ENCODE measurements at regions not wholly inside any gene's neighbourhood (a gene's known extent, or its start where the extent isn't known, plus 50 kb on each side); places are given as distances from the start of the nearest gene placed in this dataset.

GRCh38 chr11:42713753-42714152 is 598.0 kb upstream of the API5 start:
- H3K4me1 ChIP-seq, result no peaks in the 10 kb centered on the region
- no peaks in the 10 kb centered on the region for H3K9me3 ChIP-seq
- no peak for TF ChIP-seq EP300 (IDR thresholded peaks at IDR 0.05)
- TF ChIP-seq, protein P1, sequence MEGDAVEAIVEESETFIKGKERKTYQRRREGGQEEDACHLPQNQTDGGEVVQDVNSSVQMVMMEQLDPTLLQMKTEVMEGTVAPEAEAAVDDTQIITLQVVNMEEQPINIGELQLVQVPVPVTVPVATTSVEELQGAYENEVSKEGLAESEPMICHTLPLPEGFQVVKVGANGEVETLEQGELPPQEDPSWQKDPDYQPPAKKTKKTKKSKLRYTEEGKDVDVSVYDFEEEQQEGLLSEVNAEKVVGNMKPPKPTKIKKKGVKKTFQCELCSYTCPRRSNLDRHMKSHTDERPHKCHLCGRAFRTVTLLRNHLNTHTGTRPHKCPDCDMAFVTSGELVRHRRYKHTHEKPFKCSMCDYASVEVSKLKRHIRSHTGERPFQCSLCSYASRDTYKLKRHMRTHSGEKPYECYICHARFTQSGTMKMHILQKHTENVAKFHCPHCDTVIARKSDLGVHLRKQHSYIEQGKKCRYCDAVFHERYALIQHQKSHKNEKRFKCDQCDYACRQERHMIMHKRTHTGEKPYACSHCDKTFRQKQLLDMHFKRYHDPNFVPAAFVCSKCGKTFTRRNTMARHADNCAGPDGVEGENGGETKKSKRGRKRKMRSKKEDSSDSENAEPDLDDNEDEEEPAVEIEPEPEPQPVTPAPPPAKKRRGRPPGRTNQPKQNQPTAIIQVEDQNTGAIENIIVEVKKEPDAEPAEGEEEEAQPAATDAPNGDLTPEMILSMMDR (IDR thresholded peaks at IDR 0.05), result no peak
- TF ChIP-seq POLR2A (IDR thresholded peaks at IDR 0.05), result no peak
- DNase-seq (ENCODE audit: low spot score in 2 of 2), result no peak
- WGBS, 2 donors, result 26 to 56% methylated on average over 1 of the region's 1 CpG
- H3K27me3 ChIP-seq, result no peaks in the 10 kb centered on the region
- H3K36me3 ChIP-seq, result no peaks in the 10 kb centered on the region
- no peak overlapping the region for H3K27ac ChIP-seq
- H3K4me3 ChIP-seq, result no peak overlapping the region

DNA sequence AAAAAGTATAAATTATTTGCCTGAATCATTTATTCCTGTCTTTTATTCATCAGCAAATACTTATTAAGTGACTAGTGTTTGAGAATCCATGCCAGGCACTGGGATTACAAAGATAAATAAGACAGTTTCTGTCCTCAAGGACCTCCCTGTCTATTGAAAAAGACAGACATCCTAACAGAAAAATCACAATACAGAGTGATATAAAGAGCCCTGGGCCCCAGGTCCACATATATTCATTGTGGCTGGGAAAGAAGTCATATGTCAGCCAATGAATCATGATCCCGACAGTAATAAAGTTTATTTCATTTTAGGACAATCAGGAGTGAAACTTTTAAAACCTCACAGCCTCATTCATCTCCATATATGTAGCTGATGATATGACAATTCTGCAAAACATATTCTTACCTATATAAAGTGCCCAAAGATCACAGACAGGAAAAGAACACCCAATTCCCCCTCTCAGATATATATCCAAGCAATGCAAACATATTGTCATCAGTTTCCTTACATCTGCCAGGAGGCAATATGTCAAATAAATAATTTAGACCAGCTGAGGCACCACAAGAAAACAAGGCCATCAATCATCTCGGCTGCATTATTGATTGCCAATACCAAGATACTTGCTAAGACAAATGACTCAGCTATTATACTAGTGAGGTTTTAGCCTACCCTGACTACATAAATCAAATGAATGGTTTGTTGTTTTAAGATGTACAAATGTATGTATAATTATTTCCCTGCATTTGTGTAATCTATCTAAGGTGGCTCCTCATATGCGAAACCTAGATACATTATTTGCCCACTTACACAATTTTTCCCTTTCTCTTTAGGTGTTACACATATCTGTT is 590.9 kb upstream of the API5 start:
- Histone ChIP-seq H3K4me1 (no peaks in the 10 kb centered on the region), H3K36me3 (no peaks in the 10 kb centered on the region), H3K4me3 (no peak overlapping the region), H3K27ac (no peak overlapping the region), H3K27me3 (no peaks in the 10 kb centered on the region), H3K9me3 (no peaks in the 10 kb centered on the region)
- DNase-seq (ENCODE audit: low spot score in 2 of 2), result no peak
- TF ChIP-seq POLR2A (IDR thresholded peaks at IDR 0.05) (no peak), EP300 (IDR thresholded peaks at IDR 0.05) (no peak)
- TF ChIP-seq, protein P1 (IDR thresholded peaks at IDR 0.05), result no peak
- WGBS, 2 donors, result 57 to 63% methylated on average over 3 of the region's 3 CpGs

- Histone ChIP-seq H3K4me3 (no peak overlapping the region), H3K27ac (no peak overlapping the region), H3K9me3 (no peaks in the 10 kb centered on the region), H3K27me3 (no peaks in the 10 kb centered on the region), H3K4me1 (no peaks in the 10 kb centered on the region), H3K36me3 (no peaks in the 10 kb centered on the region)
- 35 to 50% methylated on average over 1 of the region's 1 CpG for WGBS, 2 donors
- no peak for DNase-seq (ENCODE audit: low spot score in 2 of 2)
- TF ChIP-seq, protein P1 (IDR thresholded peaks at IDR 0.05), result no peak
- TF ChIP-seq POLR2A (IDR thresholded peaks at IDR 0.05) (no peak), EP300 (IDR thresholded peaks at IDR 0.05) (no peak)
Measured at GRCh38 chr11:42727879-42728278, 583.9 kb upstream of the API5 start.

- H3K4me1 ChIP-seq, result no peaks in the 10 kb centered on the region
- no peak overlapping the region for H3K4me3 ChIP-seq
- H3K27ac ChIP-seq, result no peak overlapping the region
- H3K9me3 ChIP-seq, result no peaks in the 10 kb centered on the region
- no peak for TF ChIP-seq POLR2A (IDR thresholded peaks at IDR 0.05)
- TF ChIP-seq EP300 (IDR thresholded peaks at IDR 0.05), result no peak
- TF ChIP-seq, protein P1 (IDR thresholded peaks at IDR 0.05), result no peak
- WGBS, 2 donors, result 75 to 79% methylated on average over 1 of the region's 1 CpG
- no peaks in the 10 kb centered on the region for H3K36me3 ChIP-seq
- DNase-seq (ENCODE audit: low spot score in 2 of 2), result no peak
- no peaks in the 10 kb centered on the region for H3K27me3 ChIP-seq
Measured at GRCh38 chr11:42762348-42762747, 549.4 kb upstream of the API5 start.

DNA sequence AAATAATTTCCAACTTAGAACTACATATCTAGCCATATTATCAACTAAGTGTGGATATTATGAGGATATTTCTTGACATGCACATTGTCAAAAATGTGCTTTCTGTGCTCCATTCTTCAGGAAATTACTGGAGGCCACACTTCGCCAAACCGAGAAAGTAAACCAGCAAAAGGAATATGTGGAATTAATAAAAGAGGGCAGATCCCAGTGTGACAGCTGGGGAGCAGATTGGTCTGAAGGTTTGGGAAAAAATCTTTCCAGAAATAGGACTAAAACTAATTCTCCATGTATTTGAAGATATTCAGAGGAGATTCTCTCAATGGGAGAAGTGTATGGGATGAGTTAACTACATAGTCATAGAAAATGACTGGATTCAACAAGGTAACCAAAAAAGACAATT is 546.9 kb upstream of the API5 start:
- H3K27me3 ChIP-seq, result no peaks in the 10 kb centered on the region
- no peaks in the 10 kb centered on the region for H3K9me3 ChIP-seq
- TF ChIP-seq EP300 (IDR thresholded peaks at IDR 0.05) (no peak), POLR2A (IDR thresholded peaks at IDR 0.05) (no peak)
- TF ChIP-seq, protein P1 (IDR thresholded peaks at IDR 0.05), result no peak
- no peaks in the 10 kb centered on the region for H3K36me3 ChIP-seq
- WGBS, 2 donors, result 97 to 100% methylated on average over 2 of the region's 2 CpGs
- H3K4me1 ChIP-seq, result no peaks in the 10 kb centered on the region
- H3K27ac ChIP-seq, result no peak overlapping the region
- H3K4me3 ChIP-seq, result no peak overlapping the region
- no peak for DNase-seq (ENCODE audit: low spot score in 2 of 2)
